GM20000 (cell line): ENCODE measurements at regions not wholly inside any gene's neighbourhood (a gene's known extent, or its start where the extent isn't known, plus 50 kb on each side); places are given as distances from the start of the nearest gene placed in this dataset.

Experiments used
- DNase-seq: peaks from one replicate; pipeline ENCODE4 v3.0.0; 2012; ENCODE audit warnings: low spot score
- TF ChIP-seq, protein P1 (sequence below): IDR thresholded peaks from 2 replicates; pipeline ENCODE4 v1.5.1; 2012; ENCODE audit warnings: mild to moderate bottlenecking, control low read depth; ENCODE audit errors: extremely low read depth, missing control alignments

DNA sequence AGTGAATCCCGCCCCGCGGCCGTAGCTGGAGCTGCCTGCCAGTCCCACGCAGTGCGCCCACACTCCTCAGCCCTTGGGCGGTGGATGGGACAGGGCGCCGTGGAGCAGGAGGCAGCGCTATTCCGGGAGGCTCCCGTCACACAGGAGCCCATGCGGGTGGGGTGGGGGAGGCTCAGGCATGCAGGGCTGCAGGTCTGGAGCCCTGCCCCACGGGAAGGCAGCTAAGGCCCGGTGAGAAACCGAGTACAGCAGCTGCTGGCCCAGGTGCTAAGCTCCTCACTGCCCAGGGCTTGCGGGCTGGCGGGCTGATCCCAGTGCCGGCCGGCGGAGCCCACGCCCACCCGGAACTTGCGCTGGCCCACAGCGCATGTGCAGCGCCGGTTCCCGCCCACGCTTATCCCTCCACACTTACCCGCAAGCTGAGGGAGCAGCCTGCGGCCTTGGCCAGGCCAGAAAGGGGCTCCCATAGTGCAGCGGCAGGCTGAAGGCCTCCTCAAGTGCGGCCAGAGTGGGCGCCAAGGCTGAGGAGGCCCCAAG is 1152.8 kb upstream of the CELF4 start:
- DNase-seq: no peak
- TF ChIP-seq, protein P1, sequence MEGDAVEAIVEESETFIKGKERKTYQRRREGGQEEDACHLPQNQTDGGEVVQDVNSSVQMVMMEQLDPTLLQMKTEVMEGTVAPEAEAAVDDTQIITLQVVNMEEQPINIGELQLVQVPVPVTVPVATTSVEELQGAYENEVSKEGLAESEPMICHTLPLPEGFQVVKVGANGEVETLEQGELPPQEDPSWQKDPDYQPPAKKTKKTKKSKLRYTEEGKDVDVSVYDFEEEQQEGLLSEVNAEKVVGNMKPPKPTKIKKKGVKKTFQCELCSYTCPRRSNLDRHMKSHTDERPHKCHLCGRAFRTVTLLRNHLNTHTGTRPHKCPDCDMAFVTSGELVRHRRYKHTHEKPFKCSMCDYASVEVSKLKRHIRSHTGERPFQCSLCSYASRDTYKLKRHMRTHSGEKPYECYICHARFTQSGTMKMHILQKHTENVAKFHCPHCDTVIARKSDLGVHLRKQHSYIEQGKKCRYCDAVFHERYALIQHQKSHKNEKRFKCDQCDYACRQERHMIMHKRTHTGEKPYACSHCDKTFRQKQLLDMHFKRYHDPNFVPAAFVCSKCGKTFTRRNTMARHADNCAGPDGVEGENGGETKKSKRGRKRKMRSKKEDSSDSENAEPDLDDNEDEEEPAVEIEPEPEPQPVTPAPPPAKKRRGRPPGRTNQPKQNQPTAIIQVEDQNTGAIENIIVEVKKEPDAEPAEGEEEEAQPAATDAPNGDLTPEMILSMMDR: no peak

DNA sequence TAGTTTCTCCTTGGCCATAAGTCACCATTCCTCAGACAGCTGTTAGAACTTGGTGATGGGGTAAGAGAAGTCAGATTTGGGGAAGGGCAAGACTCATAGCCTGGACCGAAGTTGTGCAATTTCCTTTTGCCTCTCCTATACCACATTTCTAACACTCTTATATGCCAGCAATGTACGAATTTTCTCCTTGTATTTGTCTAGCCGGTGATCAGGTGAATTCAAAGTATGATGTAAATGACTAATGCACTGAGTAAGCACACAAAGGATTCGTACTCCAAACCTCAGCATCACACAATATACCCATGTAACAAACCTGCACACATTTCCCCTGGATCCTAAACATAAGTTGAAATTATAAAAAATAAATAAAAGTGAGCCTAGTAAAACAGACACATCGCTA is 1143.5 kb upstream of the CELF4 start:
- TF ChIP-seq, protein P1: no peak

DNA sequence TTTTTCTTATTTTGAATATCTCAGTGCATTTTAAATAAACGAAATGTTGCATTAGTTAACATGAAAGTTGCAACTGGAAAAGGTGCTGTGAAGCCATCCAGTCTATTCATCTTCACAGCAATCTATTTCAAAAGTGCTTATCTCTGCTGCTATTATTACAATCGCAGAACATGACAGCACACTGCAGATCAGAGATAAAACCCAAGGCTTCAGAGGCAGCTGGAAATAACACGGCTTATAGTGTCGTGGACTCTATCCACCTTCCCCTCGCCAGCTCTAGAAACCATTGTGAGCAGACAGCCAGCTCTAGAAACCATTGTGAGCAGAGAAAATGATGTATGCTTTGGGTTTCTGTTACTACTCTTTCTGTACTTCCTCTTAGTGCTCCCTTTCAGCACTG is 1140.8 kb upstream of the CELF4 start:
- DNase-seq: no peak
- TF ChIP-seq, protein P1: no peak

More for the DNA sequence above, 1143.5 kb upstream of the CELF4 start:
- no peak for DNase-seq

DNA sequence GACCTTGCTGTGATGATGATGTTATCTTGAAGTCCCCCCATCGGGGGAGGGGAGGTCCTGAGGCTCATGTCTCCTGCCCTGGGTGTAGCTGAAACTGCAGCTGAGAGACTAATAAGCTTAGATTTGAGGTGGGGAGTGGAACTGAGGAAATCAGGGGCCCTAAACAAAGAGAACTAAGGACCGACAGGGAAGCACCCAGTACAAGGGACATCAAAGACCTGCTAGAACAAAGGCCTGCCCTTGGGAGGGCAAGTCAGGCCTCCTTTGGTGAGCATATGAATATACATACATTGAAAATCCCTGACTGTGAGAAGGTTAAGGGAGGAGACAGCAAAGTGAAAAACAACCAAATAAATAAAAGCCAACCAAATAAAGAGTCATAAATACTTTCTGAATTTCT is 1132.5 kb upstream of the CELF4 start:
- no peak for DNase-seq
- TF ChIP-seq, protein P1: no peak

DNA sequence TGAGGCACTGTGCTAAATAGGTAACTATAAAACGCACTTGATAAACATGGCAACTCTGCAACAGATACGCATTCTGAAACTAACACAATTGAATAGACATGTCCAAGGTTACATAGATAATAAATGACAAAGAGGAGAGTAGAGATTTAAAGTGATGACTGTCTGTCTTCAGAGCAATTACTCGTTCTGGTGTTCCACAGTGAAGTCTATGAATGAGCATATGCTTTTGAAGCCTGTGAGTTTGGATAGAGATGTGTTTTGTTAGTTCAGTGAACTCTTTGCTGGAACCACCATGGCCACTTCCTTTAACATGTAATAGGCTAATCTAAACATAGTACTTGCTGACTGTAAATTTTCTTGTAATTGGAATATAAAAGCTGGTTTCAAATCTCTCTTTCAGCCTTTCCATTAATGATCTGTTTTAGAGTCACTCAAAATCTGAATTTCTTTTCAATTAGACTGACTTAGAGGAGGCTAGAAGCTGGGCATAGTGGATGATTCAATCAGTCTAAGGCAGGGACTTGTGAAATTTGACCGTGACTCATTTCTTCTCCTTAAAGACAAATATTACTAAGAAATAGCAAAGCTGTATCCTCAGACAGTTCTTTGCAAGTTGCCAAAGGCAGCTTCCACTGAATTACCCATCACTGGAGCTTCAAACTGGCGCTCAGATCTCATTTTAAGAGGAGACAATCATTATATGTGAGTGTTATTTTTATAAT is 1130.1 kb upstream of the CELF4 start:
- no peak for DNase-seq
- TF ChIP-seq, protein P1: no peak

DNA sequence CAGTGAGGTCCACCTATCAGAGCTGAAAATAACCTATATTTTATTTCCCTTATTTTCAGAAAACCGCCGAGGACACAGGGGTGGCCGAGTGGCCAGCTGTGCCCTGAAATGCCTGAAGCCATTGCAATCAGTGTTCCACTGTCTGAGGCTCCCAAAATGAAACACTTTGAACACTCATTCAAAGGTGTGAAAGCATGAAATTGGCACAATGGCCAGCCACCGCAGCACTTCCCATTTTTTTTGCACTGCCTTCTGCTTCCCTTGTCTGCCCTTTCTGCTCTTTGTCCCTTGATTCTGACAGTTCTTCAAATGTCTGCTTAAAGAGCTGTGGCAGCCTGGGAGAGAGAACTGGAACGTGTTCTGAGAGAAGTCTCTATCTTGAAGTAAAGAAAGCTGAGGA is 1127.5 kb upstream of the CELF4 start:
- no peak for DNase-seq
- TF ChIP-seq, protein P1: no peak

DNA sequence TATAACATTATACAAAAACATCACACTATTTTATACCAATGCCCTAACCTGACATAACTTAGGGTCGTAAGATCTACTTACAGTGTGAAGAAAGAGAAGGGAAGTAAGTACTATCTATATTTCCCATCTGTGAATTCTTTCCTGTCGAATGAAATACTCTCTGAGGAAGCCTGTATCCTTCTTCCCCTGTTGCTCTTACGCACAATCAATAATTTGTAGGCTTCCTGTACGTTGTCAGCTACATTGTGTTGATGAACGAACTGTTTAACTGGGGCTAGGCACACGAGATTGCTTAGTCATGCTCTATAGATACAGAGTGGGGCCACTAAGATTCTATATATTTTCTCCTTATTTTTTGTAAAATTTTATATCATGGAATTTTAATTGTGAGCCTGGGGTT is 1125.0 kb upstream of the CELF4 start:
- DNase-seq: no peak
- TF ChIP-seq, protein P1: no peak
